ENCODE measurements at regions not wholly inside any gene's neighbourhood (a gene's known extent, or its start where the extent isn't known, plus 50 kb on each side); places are given as distances from the start of the nearest gene placed in this dataset.

- Histone ChIP-seq H3K4me3 (no peak overlapping the region), H3K27ac (no peak overlapping the region), H3K4me1 (no peaks in the 10 kb centered on the region), H3K9me3 (no peaks in the 10 kb centered on the region), H3K36me3 (no peaks in the 10 kb centered on the region), H3K27me3 (no peaks in the 10 kb centered on the region)
- intact Hi-C loops (cut with DNase I) = no loop called here
- 60 to 77% methylated on average over 2 of the region's 2 CpGs for WGBS, 2 donors
- DNase-seq (no peak), ATAC-seq (no peak), FAIRE-seq (no peak)
- no peak for TF ChIP-seq CTCF (IDR thresholded peaks at IDR 0.05)
These were observed 179.1 kb upstream of the STEAP4 start for GRCh38 chr7:88485821-88486220.

DNA sequence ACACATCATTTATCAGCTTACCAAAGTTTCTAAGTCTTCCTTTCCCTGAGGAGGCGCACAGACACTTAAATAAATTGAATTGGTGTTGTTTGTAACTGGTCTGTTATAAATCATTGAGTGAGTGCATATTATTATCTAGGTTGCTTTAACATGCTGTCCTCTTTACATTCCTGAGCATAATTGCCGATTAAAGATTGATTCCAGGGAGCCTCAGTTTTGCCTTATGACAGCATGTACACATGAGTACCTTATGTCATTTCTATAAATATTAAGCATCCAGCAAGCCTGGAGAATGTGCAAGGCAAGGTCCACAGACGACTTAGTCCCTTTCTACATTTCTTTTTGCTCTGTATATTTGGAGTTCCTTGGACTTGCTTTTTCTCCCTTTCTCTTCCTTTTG lies 177.9 kb upstream of the STEAP4 start:
- no peak overlapping the region for H3K27ac ChIP-seq
- ATAC-seq (no peak), DNase-seq (no peak), FAIRE-seq (no peak)
- H3K4me1 ChIP-seq = no peaks in the 10 kb centered on the region
- H3K9me3 ChIP-seq = no peaks in the 10 kb centered on the region
- H3K27me3 ChIP-seq = no peaks in the 10 kb centered on the region
- no peaks in the 10 kb centered on the region for H3K36me3 ChIP-seq
- intact Hi-C loops (cut with DNase I) = no loop called here
- no peak overlapping the region for H3K4me3 ChIP-seq
- TF ChIP-seq CTCF (IDR thresholded peaks at IDR 0.05) = no peak
- WGBS, 2 donors = 59 to 69% methylated on average over 3 of the region's 3 CpGs

- Histone ChIP-seq H3K4me1 (no peaks in the 10 kb centered on the region), H3K36me3 (no peaks in the 10 kb centered on the region), H3K4me3 (no peak overlapping the region), H3K9me3 (no peaks in the 10 kb centered on the region), H3K27me3 (no peaks in the 10 kb centered on the region), H3K27ac (no peak overlapping the region)
- ATAC-seq = no peak
- intact Hi-C loops (cut with DNase I) = no loop called here
- no peak for FAIRE-seq
- DNase-seq = peak in 1 of 6 donors; percentile 16
- TF ChIP-seq CTCF (IDR thresholded peaks at IDR 0.05) = no peak
These were observed 174.2 kb upstream of the STEAP4 start for GRCh38 chr7:88480896-88481295.

DNA sequence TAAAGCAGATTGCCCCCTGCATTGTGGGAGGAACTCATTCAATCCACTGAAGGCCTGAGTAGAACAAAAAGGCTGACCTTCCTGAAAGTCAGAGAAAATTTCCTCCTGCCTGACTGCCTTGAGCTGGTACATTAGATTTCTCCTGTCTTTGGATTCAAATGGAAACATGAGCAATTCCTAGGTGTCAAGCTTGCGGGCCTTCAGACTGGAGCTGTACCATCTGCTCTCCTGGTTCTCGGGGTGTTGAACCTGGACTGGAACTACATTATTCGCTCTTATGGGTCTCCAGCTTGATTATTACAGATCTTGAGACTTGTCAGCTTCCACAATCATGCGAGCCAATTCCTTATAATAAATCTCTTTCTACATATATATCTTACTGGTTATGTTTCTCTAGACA lies 173.6 kb upstream of the STEAP4 start:
- TF ChIP-seq CTCF (IDR thresholded peaks at IDR 0.05) = no peak
- FAIRE-seq (no peak), ATAC-seq (no peak), DNase-seq (no peak)
- Histone ChIP-seq H3K9me3 (no peaks in the 10 kb centered on the region), H3K27ac (no peak overlapping the region), H3K27me3 (no peaks in the 10 kb centered on the region), H3K36me3 (no peaks in the 10 kb centered on the region), H3K4me3 (no peak overlapping the region), H3K4me1 (no peaks in the 10 kb centered on the region)
- 73 to 97% methylated on average over 4 of the region's 4 CpGs for WGBS, 2 donors
- intact Hi-C loops (cut with DNase I) = no loop called here

- no peak for FAIRE-seq
These were observed 171.3 kb upstream of the STEAP4 start for GRCh38 chr7:88477976-88478375.

More at GRCh38 chr7:88477976-88478375, 171.3 kb upstream of the STEAP4 start:
- Histone ChIP-seq H3K27me3 (no peaks in the 10 kb centered on the region), H3K27ac (no peak overlapping the region), H3K36me3 (no peaks in the 10 kb centered on the region), H3K4me3 (no peak overlapping the region), H3K9me3 (no peaks in the 10 kb centered on the region), H3K4me1 (no peaks in the 10 kb centered on the region)
- intact Hi-C loops (cut with DNase I) = no loop called here
- DNase-seq (no peak), ATAC-seq (no peak)
- no peak for TF ChIP-seq CTCF (IDR thresholded peaks at IDR 0.05)
